Colonic mucosa (tissue), 4 donors: ENCODE measurements at regions not wholly inside any gene's neighbourhood (a gene's known extent, or its start where the extent isn't known, plus 50 kb on each side); places are given as distances from the start of the nearest gene placed in this dataset.
"Not testable (repeated sequence)": the region's sequence is repeated elsewhere in the genome, so short reads cannot be mapped to it uniquely, and the experiment has no call there.

ENCODE experiments used
- DNase-seq: peaks from one replicate; pipeline ENCODE4 v3.0.0-alpha.2; 2020
- H3K27ac ChIP-seq: fragments of 200-600 bp; one replicate; pipeline ENCODE4 v1.8.0; 2021
- H3K27me3 ChIP-seq: fragments of 200-600 bp; one replicate; pipeline ENCODE4 v1.8.0; 2021
- H3K36me3 ChIP-seq: fragments of 200-600 bp; one replicate; pipeline ENCODE4 v1.8.0; 2021
- H3K4me1 ChIP-seq: fragments of 200-600 bp; one replicate; pipeline ENCODE4 v1.8.0; 2021; ENCODE audit warnings: mild to moderate bottlenecking
- H3K4me3 ChIP-seq: fragments of 200-600 bp; one replicate; pipeline ENCODE4 v1.8.0; 2021
- H3K9ac ChIP-seq, 2 donors: one replicate each; pipeline ENCODE4 v1.7.0; 2013; ENCODE audit warnings: control low read depth in 2 of 2, low read depth in 2 of 2, low read length in 2 of 2
- H3K9me3 ChIP-seq: fragments of 200-600 bp; one replicate; pipeline ENCODE4 v1.8.0; 2021
- intact Hi-C: fragments of 100-400 bp; cut with DNase I; formaldehyde crosslinking; loops from one replicate; pipeline ENCODE4 v1.14.1; 2022
- TF ChIP-seq, protein P1 (sequence below): fragments of 200-600 bp; IDR thresholded peaks from one replicate; pipeline ENCODE4 v1.8.0; 2022; ENCODE audit warnings: antibody characterized with exemption, mild to moderate bottlenecking
- donor health status: healthy.
- donor health status: DM: no; HTN: no; CAD: no.
- donor health status: DM: no; HTN: no; CAD: no.

DNA sequence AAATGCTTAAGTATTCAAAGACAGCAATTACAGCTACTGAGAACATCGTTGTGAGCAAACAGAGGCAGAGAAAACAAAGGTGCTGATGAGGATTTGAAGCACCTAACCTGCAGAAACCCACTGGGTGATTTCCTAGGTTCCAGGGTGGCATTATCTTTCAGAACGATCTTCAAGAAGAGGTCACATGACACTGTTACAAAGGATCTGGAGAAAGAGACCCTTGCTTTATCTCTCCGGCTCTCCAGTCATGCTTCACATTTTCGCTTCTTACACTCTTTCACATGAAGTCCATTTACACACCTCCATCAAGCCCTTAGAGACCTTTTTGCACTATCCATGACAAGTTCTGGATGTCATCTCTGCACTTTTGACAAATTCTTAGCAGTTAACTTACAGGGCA is 70.8 kb downstream of the GOLGA8B start:
- Histone ChIP-seq H3K27ac (no peak overlapping the region), H3K9ac (no peak overlapping the region), H3K4me3 (no peak overlapping the region), H3K27me3 (peaks cover 19% of the 10 kb centered on the region), H3K4me1 (no peaks in the 10 kb centered on the region), H3K36me3 (no peaks in the 10 kb centered on the region), H3K9me3 (no peaks in the 10 kb centered on the region)
- intact Hi-C loops = loop anchor here (5.0 kb wide), 1 partner anchor 70 kb away; the partner anchor contains the start of gene GOLGA8B
- TF ChIP-seq, protein P1, sequence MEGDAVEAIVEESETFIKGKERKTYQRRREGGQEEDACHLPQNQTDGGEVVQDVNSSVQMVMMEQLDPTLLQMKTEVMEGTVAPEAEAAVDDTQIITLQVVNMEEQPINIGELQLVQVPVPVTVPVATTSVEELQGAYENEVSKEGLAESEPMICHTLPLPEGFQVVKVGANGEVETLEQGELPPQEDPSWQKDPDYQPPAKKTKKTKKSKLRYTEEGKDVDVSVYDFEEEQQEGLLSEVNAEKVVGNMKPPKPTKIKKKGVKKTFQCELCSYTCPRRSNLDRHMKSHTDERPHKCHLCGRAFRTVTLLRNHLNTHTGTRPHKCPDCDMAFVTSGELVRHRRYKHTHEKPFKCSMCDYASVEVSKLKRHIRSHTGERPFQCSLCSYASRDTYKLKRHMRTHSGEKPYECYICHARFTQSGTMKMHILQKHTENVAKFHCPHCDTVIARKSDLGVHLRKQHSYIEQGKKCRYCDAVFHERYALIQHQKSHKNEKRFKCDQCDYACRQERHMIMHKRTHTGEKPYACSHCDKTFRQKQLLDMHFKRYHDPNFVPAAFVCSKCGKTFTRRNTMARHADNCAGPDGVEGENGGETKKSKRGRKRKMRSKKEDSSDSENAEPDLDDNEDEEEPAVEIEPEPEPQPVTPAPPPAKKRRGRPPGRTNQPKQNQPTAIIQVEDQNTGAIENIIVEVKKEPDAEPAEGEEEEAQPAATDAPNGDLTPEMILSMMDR = no peak
- no peak for DNase-seq

DNA sequence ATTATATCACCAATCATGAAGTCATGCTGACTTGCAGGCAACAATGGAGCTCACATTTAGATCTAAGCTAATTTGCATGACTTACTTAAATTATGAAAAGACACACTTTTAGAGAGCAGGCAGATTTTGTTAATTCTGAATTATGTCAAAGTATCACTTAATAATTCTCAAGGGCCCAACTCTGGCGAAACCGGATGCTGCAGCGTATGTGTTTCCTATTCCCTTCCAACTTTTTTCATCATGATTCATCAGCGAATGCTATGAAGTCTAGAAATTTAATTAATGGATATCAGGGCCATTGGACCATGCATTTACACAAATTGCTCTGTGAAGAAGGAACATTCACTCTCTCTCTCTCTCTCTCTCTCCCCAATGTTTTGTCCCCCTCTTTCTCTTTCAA is 63.5 kb upstream of the GOLGA8A start:
- no peak for DNase-seq
- Histone ChIP-seq H3K9me3 (no peaks in the 10 kb centered on the region), H3K27ac (no peak overlapping the region), H3K4me1 (no peaks in the 10 kb centered on the region), H3K9ac (no peak overlapping the region), H3K4me3 (no peak overlapping the region), H3K36me3 (no peaks in the 10 kb centered on the region), H3K27me3 (no peaks in the 10 kb centered on the region)
- intact Hi-C loops = no loop called here
- TF ChIP-seq, protein P1 = no peak

DNA sequence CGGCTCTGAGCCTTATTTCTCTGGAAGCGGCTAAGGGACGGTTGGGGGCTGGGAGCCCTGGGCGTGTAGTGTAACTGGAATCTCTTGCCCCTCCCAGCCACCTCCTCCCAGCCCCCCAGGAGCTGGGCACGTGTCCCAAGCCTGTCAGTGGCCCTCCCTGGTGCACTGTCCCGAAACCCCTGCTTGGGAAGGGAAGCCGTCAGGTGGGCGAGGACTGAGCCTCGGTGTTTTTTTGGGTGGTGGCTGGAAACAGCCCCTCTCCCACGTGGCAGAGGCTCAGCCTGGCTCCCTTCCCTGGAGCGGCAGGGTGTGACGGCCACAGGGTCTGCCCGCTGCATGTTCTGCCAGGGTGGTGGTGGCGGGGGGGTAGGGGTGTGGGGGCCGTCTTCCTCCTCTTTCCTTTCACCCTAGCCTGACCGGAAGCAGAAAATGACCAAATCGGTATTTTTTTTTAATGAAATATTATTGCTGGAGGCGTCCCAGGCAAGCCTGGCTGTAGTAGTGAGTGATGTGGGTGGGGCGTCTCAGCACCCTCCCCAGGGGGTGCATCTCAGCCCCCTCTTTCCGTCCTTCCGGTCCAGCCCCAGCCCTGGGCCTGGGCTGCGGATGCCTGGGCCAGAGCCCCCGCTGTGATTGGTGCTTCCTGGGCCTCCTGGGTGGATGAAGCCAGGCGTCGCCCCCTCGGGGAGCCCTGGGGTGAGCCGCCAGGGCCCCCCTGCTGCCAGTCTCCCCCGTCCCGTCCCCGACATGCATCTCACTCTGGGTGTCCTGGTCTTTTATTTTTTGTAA is 58.8 kb upstream of the GOLGA8A start:
- Histone ChIP-seq H3K4me1 (no peaks in the 10 kb centered on the region), H3K4me3 (no peak overlapping the region), H3K36me3 (no peaks in the 10 kb centered on the region), H3K27ac (no peak overlapping the region), H3K27me3 (peaks cover 29% of the 10 kb centered on the region), H3K9me3 (no peaks in the 10 kb centered on the region), H3K9ac (no peak overlapping the region)
- TF ChIP-seq, protein P1 = no peak
- intact Hi-C loops = no loop called here
- no peak for DNase-seq

- intact Hi-C loops, H3K27ac ChIP-seq, H3K4me1 ChIP-seq, H3K9ac ChIP-seq, DNase-seq, H3K4me3 ChIP-seq, H3K9me3 ChIP-seq, H3K36me3 ChIP-seq: not testable (repeated sequence)
- H3K27me3 ChIP-seq = peaks cover 32% of the 10 kb centered on the region
These were observed 58.1 kb upstream of the GOLGA8A start for GRCh38 chr15:34495707-34496106.

GRCh38 chr15:34494084-34494399 is 56.4 kb upstream of the GOLGA8A start:
- intact Hi-C loops = no loop called here
- DNase-seq = no peak
- no peak overlapping the region for H3K4me3 ChIP-seq
- no peaks in the 10 kb centered on the region for H3K9me3 ChIP-seq
- H3K9ac ChIP-seq = no peak overlapping the region
- peaks cover 32% of the 10 kb centered on the region for H3K27me3 ChIP-seq
- no peaks in the 10 kb centered on the region for H3K4me1 ChIP-seq
- no peak overlapping the region for H3K27ac ChIP-seq
- no peaks in the 10 kb centered on the region for H3K36me3 ChIP-seq
- TF ChIP-seq, protein P1 = no peak

DNA sequence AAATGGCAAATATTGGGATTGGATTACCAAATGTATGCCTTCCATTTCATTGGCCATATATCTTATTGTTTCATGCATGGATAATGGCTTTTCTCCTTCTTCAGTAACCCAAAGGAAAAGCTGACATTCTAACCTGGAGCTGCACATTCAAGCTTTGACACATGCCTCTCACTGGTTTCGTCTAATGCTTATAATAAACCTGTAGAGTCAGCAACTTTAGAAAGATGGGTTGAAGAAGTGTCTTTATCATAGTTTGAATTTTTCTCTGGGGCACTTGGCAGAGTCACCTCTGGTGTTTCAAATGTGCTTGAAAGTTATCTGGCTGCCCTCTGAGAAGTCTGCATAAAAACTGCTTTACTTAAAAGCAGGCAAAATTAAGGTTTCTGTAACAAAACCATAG is 55.4 kb upstream of the GOLGA8A start:
- no peak overlapping the region for H3K27ac ChIP-seq
- peaks cover 32% of the 10 kb centered on the region for H3K27me3 ChIP-seq
- no peaks in the 10 kb centered on the region for H3K4me1 ChIP-seq
- DNase-seq = no peak
- intact Hi-C loops = no loop called here
- H3K9ac ChIP-seq = no peak overlapping the region
- no peaks in the 10 kb centered on the region for H3K9me3 ChIP-seq
- H3K36me3 ChIP-seq = no peaks in the 10 kb centered on the region
- H3K4me3 ChIP-seq = no peak overlapping the region
- TF ChIP-seq, protein P1 = no peak

GRCh38 chr15:34491488-34491887 is 53.9 kb upstream of the GOLGA8A start:
- H3K9ac ChIP-seq, H3K4me1 ChIP-seq, DNase-seq, H3K36me3 ChIP-seq, H3K9me3 ChIP-seq, H3K27ac ChIP-seq, H3K4me3 ChIP-seq, intact Hi-C loops: not testable (repeated sequence)
- H3K27me3 ChIP-seq = peaks cover 32% of the 10 kb centered on the region
